ENCODE measurements at regions not wholly inside any gene's neighbourhood (a gene's known extent, or its start where the extent isn't known, plus 50 kb on each side); places are given as distances from the start of the nearest gene placed in this dataset.

GRCh38 chr3:174439331-174440252, 419.5 kb upstream of the NAALADL2 start:
- DNase-seq: no peak
- Histone ChIP-seq H3K4me3 (ENCODE audit: low read depth, low read length) (no peak overlapping the region), H3K4me1 (no peaks in the 10 kb centered on the region), H3K27me3 (peaks cover 55% of the 10 kb centered on the region), H3K36me3 (no peaks in the 10 kb centered on the region), H3K9me3 (no peaks in the 10 kb centered on the region)
- TF ChIP-seq CTCF (IDR thresholded peaks at IDR 0.05; ENCODE audit: low read depth, low read length): no peak

GRCh38 chr3:174440253-174440701, 418.9 kb upstream of the NAALADL2 start:
- DNase-seq: no peak
- no peaks in the 10 kb centered on the region for H3K36me3 ChIP-seq
- H3K9me3 ChIP-seq: no peaks in the 10 kb centered on the region
- H3K4me1 ChIP-seq: no peaks in the 10 kb centered on the region
- H3K4me3 ChIP-seq (ENCODE audit: low read depth, low read length): peak overlapping the region; percentile 59
- H3K27me3 ChIP-seq: peaks cover 58% of the 10 kb centered on the region
- no peak for TF ChIP-seq CTCF (IDR thresholded peaks at IDR 0.05; ENCODE audit: low read depth, low read length)

- Histone ChIP-seq H3K27me3 (peaks cover 58% of the 10 kb centered on the region), H3K4me3 (ENCODE audit: low read depth, low read length) (peak overlapping the region; percentile 59), H3K9me3 (no peaks in the 10 kb centered on the region), H3K36me3 (no peaks in the 10 kb centered on the region), H3K4me1 (no peaks in the 10 kb centered on the region)
- peak; percentile 64 for DNase-seq
- no peak for TF ChIP-seq CTCF (IDR thresholded peaks at IDR 0.05; ENCODE audit: low read depth, low read length)
Measured at GRCh38 chr3:174440741-174441587, 418.2 kb upstream of the NAALADL2 start.

GRCh38 chr3:174441588-174442301, 417.4 kb upstream of the NAALADL2 start:
- no peak for DNase-seq
- no peaks in the 10 kb centered on the region for H3K36me3 ChIP-seq
- no peak for TF ChIP-seq CTCF (IDR thresholded peaks at IDR 0.05; ENCODE audit: low read depth, low read length)
- H3K4me1 ChIP-seq: no peaks in the 10 kb centered on the region
- peaks cover 58% of the 10 kb centered on the region for H3K27me3 ChIP-seq
- no peaks in the 10 kb centered on the region for H3K9me3 ChIP-seq
- H3K4me3 ChIP-seq (ENCODE audit: low read depth, low read length): peak overlapping the region; percentile 59

GRCh38 chr3:174442302-174442682, 416.8 kb upstream of the NAALADL2 start:
- TF ChIP-seq CTCF (IDR thresholded peaks at IDR 0.05; ENCODE audit: low read depth, low read length): no peak
- Histone ChIP-seq H3K27me3 (peaks cover 58% of the 10 kb centered on the region), H3K4me3 (ENCODE audit: low read depth, low read length) (no peak overlapping the region), H3K36me3 (no peaks in the 10 kb centered on the region), H3K4me1 (no peaks in the 10 kb centered on the region), H3K9me3 (no peaks in the 10 kb centered on the region)
- no peak for DNase-seq

Measured in BE2C (cell line).